HEK293 (cell line): ENCODE measurements at regions not wholly inside any gene's neighbourhood (a gene's known extent, or its start where the extent isn't known, plus 50 kb on each side); places are given as distances from the start of the nearest gene placed in this dataset.

Experiments used
- CTCF ChIA-PET: fragments of 350-600 bp; formaldehyde crosslinking; extraction: SDS; loops from one replicate; lab custom pipeline; 2021; ENCODE audit warnings: antibody characterized with exemption; lab: Yijun Ruan, JAX
- POLR2A ChIA-PET: fragments of 300-600 bp; formaldehyde crosslinking; extraction: SDS; loops from one replicate; lab custom pipeline; 2020; ENCODE audit warnings: antibody characterized with exemption, inconsistent platforms; lab: Yijun Ruan, JAX
- H3K27ac ChIP-seq: fragments of 200-500 bp; sonication (Bioruptor generic); 2 replicates; pipeline ENCODE4 v1.5.1; 2014; ENCODE audit warnings: low read depth, low read length, control low read depth, inconsistent platforms; ENCODE audit errors: extremely low read depth
- H3K36me3 ChIP-seq, 2 experiments: fragments of 200-500 bp in 1 of 2; sonication (Bioruptor generic) in 1 of 2; 1 replicate in 1 of 2; 2 replicates in 1 of 2; pipeline ENCODE4 v1.5.1; 2014 to 2017; ENCODE audit warnings: inconsistent platforms in 2 of 2, low read length in 2 of 2; ENCODE audit not compliant: control insufficient read depth in 2 of 2, insufficient read depth in 1 of 2
- H3K4me1 ChIP-seq: fragments of 200-500 bp; sonication (Bioruptor generic); 2 replicates; pipeline ENCODE4 v1.5.1; 2014; ENCODE audit warnings: mild to moderate bottlenecking, low read length, inconsistent platforms; ENCODE audit not compliant: control insufficient read depth, insufficient read depth
- H3K4me3 ChIP-seq: 2 replicates; pipeline ENCODE4 v1.5.1; 2011; ENCODE audit warnings: low read depth, mild to moderate bottlenecking, control low read depth, low read length, moderate library complexity
- H3K9me3 ChIP-seq: fragments of 200-500 bp; sonication (Bioruptor generic); 2 replicates; pipeline ENCODE4 v1.5.1; 2014; ENCODE audit warnings: low read depth, low read length, inconsistent platforms; ENCODE audit not compliant: control insufficient read depth, insufficient read depth
- PBX3 ChIP-seq: sonication (generic); formaldehyde crosslinking; IDR thresholded peaks from 2 replicates; pipeline ENCODE4 v1.8.1; 2022; ENCODE audit warnings: mild to moderate bottlenecking, moderate library complexity, missing genetic modification reagents
- REST ChIP-seq: fragments of 450-650 bp; formaldehyde crosslinking; IDR thresholded peaks from 2 replicates; pipeline ENCODE4 v1.5.1; 2016; ENCODE audit warnings: missing biosample characterization, missing genetic modification characterization
- SALL2 ChIP-seq: fragments of 450-650 bp; formaldehyde crosslinking; IDR thresholded peaks from 2 replicates; pipeline ENCODE4 v1.5.0; 2017; ENCODE audit warnings: missing biosample characterization, mild to moderate bottlenecking, missing genetic modification characterization, borderline replicate concordance
- SCRT2 ChIP-seq: fragments of 450-650 bp; formaldehyde crosslinking; IDR thresholded peaks from 2 replicates; pipeline ENCODE4 v1.5.1; 2016; ENCODE audit warnings: missing biosample characterization, missing genetic modification characterization
- SP7 ChIP-seq: fragments of 450-650 bp; formaldehyde crosslinking; IDR thresholded peaks from 2 replicates; pipeline ENCODE4 v1.5.1; 2016; ENCODE audit warnings: missing biosample characterization, missing genetic modification characterization
- ZNF114 ChIP-seq: fragments of 450-650 bp; formaldehyde crosslinking; IDR thresholded peaks from 2 replicates; pipeline ENCODE4 v1.5.0; 2017; ENCODE audit warnings: missing biosample characterization, missing genetic modification characterization
- ZNF398 ChIP-seq: fragments of 450-650 bp; formaldehyde crosslinking; IDR thresholded peaks from 2 replicates; pipeline ENCODE4 v1.5.1; 2017; ENCODE audit warnings: missing biosample characterization, missing genetic modification characterization
- ZNF433 ChIP-seq: fragments of 450-650 bp; formaldehyde crosslinking; IDR thresholded peaks from 2 replicates; pipeline ENCODE4 v1.5.1; 2016; ENCODE audit warnings: missing biosample characterization, missing genetic modification characterization, low read depth
- ZNF580 ChIP-seq: fragments of 450-650 bp; formaldehyde crosslinking; IDR thresholded peaks from 2 replicates; pipeline ENCODE4 v1.5.1; 2016; ENCODE audit warnings: missing biosample characterization, missing genetic modification characterization
- ZNF645 ChIP-seq: fragments of 450-650 bp; formaldehyde crosslinking; IDR thresholded peaks from 2 replicates; pipeline ENCODE4; 2016; ENCODE audit warnings: missing biosample characterization, missing genetic modification characterization
- ZNF777 ChIP-seq: fragments of 450-650 bp; formaldehyde crosslinking; IDR thresholded peaks from 2 replicates; pipeline ENCODE4 v1.5.1; 2017; ENCODE audit warnings: missing biosample characterization, missing genetic modification characterization, borderline replicate concordance
- ZNF830 ChIP-seq: fragments of 450-650 bp; IDR thresholded peaks from 2 replicates; pipeline ENCODE4 v1.5.0; 2018; ENCODE audit warnings: missing biosample characterization, missing genetic modification characterization, low read depth, mild to moderate bottlenecking, moderate library complexity
- TF ChIP-seq, protein P1 (sequence below): fragments of 450-650 bp; formaldehyde crosslinking; IDR thresholded peaks from 2 replicates; pipeline ENCODE4 v1.5.1; 2016; ENCODE audit warnings: missing biosample characterization, missing genetic modification characterization
- TF ChIP-seq, protein P2 (sequence below): fragments of 450-650 bp; formaldehyde crosslinking; IDR thresholded peaks from 2 replicates; pipeline ENCODE4 v1.5.1; 2016; ENCODE audit warnings: missing biosample characterization, missing genetic modification characterization
- TF ChIP-seq, protein P3 (sequence below): fragments of 450-650 bp; formaldehyde crosslinking; IDR thresholded peaks from 2 replicates; pipeline ENCODE4 v1.5.1; 2016; ENCODE audit warnings: missing biosample characterization, missing genetic modification characterization

GRCh38 chr1:185440877-185441276 is 123.8 kb upstream of the IVNS1ABP start:
- Histone ChIP-seq H3K9me3 (no peaks in the 10 kb centered on the region), H3K27ac (no peak overlapping the region), H3K4me1 (peaks cover 7% of the 10 kb centered on the region), H3K4me3 (no peak overlapping the region), H3K36me3 (no peaks in the 10 kb centered on the region)
- TF ChIP-seq, protein P1, sequence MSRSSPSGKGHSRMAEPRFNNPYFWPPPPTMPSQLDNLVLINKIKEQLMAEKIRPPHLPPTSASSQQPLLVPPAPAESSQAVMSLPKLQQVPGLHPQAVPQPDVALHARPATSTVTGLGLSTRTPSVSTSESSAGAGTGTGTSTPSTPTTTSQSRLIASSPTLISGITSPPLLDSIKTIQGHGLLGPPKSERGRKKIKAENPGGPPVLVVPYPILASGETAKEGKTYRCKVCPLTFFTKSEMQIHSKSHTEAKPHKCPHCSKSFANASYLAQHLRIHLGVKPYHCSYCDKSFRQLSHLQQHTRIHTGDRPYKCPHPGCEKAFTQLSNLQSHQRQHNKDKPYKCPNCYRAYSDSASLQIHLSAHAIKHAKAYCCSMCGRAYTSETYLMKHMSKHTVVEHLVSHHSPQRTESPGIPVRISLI (tag by site-specific recombination): peak; percentile 27; the same call in 1 of the 2 replicates
- TF ChIP-seq ZNF830 (tag by site-specific recombination): no peak
- CTCF ChIA-PET: no interaction called here
- POLR2A ChIA-PET: interaction anchor here (1.0 kb wide), 1 partner anchor 124 kb away, joined by 3 read pairs; the partner anchor contains the start of gene IVNS1ABP

GRCh38 chr1:185439727-185440415 is 122.8 kb upstream of the IVNS1ABP start:
- CTCF ChIA-PET: interaction anchor here (0.5 to 1.2 kb wide), 3 partner anchors 123 to 255 kb away, joined by 3 to 4 read pairs (median 3); partner anchors contain the start of gene IVNS1ABP
- no peaks in the 10 kb centered on the region for H3K36me3 ChIP-seq
- TF ChIP-seq ZNF433 (tag by site-specific recombination) (no peak), SALL2 (no peak), SP7 (tag by site-specific recombination) (peak; percentile 92), PBX3 (CRISPR knock-in tag) (no peak), ZNF580 (tag by site-specific recombination) (no peak), ZNF777 (no peak), ZNF645 (tag by site-specific recombination) (no peak), ZNF114 (tag by site-specific recombination) (no peak), SCRT2 (peak; percentile 92), REST (tag by site-specific recombination) (no peak), ZNF398 (tag by site-specific recombination) (no peak)
- TF ChIP-seq, protein P2, sequence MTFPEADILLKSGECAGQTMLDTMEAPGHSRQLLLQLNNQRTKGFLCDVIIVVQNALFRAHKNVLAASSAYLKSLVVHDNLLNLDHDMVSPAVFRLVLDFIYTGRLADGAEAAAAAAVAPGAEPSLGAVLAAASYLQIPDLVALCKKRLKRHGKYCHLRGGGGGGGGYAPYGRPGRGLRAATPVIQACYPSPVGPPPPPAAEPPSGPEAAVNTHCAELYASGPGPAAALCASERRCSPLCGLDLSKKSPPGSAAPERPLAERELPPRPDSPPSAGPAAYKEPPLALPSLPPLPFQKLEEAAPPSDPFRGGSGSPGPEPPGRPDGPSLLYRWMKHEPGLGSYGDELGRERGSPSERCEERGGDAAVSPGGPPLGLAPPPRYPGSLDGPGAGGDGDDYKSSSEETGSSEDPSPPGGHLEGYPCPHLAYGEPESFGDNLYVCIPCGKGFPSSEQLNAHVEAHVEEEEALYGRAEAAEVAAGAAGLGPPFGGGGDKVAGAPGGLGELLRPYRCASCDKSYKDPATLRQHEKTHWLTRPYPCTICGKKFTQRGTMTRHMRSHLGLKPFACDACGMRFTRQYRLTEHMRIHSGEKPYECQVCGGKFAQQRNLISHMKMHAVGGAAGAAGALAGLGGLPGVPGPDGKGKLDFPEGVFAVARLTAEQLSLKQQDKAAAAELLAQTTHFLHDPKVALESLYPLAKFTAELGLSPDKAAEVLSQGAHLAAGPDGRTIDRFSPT (tag by site-specific recombination): peak; percentile 78
- TF ChIP-seq, protein P3, sequence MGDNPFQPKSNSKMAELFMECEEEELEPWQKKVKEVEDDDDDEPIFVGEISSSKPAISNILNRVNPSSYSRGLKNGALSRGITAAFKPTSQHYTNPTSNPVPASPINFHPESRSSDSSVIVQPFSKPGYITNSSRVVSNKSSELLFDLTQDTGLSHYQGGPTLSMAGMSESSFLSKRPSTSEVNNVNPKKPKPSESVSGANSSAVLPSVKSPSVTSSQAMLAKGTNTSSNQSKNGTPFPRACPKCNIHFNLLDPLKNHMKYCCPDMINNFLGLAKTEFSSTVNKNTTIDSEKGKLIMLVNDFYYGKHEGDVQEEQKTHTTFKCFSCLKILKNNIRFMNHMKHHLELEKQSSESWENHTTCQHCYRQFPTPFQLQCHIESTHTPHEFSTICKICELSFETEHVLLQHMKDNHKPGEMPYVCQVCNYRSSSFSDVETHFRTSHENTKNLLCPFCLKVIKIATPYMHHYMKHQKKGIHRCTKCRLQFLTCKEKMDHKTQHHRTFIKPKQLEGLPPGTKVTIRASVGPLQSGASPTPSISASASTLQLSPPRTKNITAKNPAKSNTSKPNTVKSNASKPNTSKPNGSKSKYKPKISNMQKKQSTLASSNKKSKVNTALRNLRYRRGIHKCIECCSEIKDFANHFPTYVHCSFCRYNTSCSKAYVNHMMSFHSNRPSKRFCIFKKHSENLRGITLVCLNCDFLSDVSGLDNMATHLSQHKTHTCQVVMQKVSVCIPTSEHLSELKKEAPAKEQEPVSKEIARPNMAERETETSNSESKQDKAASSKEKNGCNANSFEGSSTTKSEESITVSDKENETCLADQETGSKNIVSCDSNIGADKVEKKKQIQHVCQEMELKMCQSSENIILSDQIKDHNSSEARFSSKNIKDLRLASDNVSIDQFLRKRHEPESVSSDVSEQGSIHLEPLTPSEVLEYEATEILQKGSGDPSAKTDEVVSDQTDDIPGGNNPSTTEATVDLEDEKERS: no peak

More at GRCh38 chr1:185439727-185440415, 122.8 kb upstream of the IVNS1ABP start:
- H3K27ac ChIP-seq: no peak overlapping the region
- H3K9me3 ChIP-seq: no peaks in the 10 kb centered on the region
- POLR2A ChIA-PET: interaction anchor here (1.0 kb wide), 1 partner anchor 123 kb away, joined by 3 read pairs; the partner anchor contains the start of gene IVNS1ABP
- no peak overlapping the region for H3K4me3 ChIP-seq
- peaks cover 7% of the 10 kb centered on the region for H3K4me1 ChIP-seq
